HG02840 (cell line): ENCODE measurements at regions not wholly inside any gene's neighbourhood (a gene's known extent, or its start where the extent isn't known, plus 50 kb on each side); places are given as distances from the start of the nearest gene placed in this dataset.
"Not testable (repeated sequence)": the region's sequence is repeated elsewhere in the genome, so short reads cannot be mapped to it uniquely, and the experiment has no call there.

Experiments used
- ATAC-seq: cut with Tn5 transposase; IDR thresholded peaks from one replicate; pipeline ENCODE4 v1.9.1; 2021; ENCODE audit warnings: mild to moderate bottlenecking, moderate library complexity, moderate number of reproducible peaks; ENCODE audit not compliant: unreplicated experiment, low FRiP score

- not testable (repeated sequence) for ATAC-seq
Observed at GRCh38 chr21:14009238-14009981, 201.3 kb downstream of the LIPI start.

GRCh38 chr21:14008436-14008835 lies 202.3 kb downstream of the LIPI start:
- not testable (repeated sequence) for ATAC-seq

GRCh38 chr21:14008006-14008405 lies 202.7 kb downstream of the LIPI start:
- not testable (repeated sequence) for ATAC-seq

DNA sequence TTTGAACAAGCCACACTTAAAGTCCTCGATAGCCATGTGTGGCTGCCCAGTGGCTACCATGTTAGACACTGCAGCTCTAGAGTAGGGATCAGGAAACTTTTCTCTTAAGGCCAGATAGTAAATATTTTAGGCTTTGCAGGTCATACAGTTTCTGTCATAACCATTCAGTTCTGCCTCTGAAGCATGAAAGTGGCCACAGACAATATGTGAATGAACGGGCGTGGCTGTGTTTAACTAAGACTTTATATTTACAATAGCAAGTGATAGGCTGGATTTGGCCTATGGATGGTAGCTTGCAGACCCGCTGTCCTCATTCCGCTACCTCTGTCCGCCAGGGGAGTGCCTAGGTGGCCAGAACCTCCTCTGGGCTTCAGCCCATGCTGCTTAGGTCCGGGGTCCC lies 204.6 kb downstream of the LIPI start:
- not testable (repeated sequence) for ATAC-seq

DNA sequence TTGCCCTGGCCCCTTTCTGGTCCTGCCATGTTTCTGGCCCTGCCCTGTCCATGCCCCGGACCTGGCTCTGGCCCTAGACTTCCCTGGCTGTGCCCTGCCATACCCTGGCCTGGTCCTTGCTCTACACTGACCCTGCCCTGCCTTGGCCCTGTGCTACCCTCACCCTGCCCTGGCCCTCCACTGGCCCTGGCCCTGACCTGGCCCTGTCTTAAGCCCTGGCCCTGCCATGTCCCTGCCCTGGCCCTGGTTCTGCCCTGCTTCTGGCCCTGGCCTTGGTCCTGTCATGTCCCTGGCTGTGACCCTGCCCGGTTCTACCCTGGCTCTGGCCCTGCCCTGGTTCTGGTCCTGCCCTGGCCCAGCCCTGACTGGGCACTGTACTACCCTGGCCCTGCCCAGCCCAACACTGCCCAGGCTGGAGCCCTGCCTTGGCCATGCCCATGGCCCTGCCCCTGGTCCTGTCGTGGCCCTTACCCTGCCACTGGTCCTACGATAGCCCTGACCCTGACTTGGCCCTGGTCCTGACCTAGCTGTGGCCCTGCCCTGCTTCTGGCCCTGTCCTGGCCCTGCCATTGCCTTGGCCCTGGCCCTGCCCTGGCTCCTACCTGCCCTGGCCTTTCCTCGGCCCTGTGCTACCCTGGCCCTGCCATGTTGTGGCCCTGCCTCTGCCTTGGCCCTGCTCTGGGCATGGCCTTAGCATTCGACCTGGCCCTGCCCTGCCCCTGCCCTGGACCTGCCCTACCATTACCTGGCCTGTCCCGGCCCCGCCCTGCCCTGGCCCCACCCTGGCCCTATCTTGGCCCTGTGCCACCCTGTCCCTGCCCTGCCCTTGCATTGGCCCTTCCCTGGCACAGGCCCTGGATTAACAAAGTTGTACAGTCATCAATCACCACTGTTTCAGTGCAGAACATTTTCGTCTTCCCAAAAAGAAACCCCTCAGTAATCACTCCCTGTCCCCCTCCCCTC lies 223.5 kb downstream of the LIPI start:
- ATAC-seq: not testable (repeated sequence)

DNA sequence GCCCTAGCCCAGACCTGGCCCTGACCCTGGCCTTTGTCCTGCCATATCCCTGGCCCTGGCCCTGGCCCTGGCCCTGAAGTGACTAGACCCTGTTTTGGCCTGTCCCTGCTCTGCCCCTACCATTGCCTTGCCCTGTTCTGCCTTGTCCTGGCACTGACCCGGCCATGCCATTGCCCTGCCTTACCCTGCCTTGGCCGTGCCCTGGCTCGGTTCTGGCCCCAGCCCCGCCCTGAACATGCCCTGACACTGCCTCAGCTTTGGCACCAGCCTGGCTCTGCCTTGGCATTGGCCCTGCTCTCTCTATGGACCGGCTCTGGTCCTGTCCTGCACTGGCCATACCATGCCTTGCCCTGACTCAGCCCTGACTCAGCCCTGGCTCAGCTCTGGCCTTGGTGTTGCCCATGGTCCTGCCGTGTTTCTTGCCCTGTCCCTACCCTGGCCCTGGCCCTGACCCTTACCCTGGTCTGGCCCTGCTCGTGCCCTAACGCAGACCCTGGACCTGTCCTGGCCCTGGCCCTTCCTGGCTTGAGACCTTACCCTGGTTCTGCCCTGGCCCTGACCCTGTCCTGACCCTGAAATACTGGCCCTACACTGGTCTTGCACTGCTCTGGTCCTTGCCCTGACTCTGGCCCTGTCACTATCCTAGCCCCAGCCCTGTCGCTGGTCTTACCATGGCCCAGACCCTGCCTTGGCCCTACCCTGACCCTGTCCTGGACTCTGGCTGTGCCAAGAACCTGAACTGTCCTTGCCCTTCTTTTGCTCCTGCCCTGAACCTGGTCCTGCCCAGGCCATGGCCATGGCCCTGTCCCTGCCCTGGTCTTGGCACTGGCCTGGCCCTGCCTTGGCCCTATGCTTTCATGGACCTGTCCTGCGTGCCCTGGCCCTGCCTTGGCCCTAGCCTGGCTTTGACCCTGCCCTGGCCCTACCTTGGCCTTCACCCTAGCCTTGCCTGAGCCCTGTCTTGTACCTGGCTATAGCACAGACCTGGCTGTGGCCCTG lies 224.6 kb downstream of the LIPI start:
- not testable (repeated sequence) for ATAC-seq

- ATAC-seq: not testable (repeated sequence)
Observed at GRCh38 chr21:13985137-13985864, 225.5 kb downstream of the LIPI start.

GRCh38 chr21:13984728-13985127 lies 226.0 kb downstream of the LIPI start:
- ATAC-seq: not testable (repeated sequence)

- ATAC-seq: not testable (repeated sequence)
Observed at GRCh38 chr21:13981176-13982087, 229.3 kb downstream of the LIPI start.

GRCh38 chr21:13980115-13980662 lies 230.6 kb downstream of the LIPI start:
- peak; percentile 85 for ATAC-seq

GRCh38 chr21:13979608-13980007 lies 231.1 kb downstream of the LIPI start:
- not testable (repeated sequence) for ATAC-seq

DNA sequence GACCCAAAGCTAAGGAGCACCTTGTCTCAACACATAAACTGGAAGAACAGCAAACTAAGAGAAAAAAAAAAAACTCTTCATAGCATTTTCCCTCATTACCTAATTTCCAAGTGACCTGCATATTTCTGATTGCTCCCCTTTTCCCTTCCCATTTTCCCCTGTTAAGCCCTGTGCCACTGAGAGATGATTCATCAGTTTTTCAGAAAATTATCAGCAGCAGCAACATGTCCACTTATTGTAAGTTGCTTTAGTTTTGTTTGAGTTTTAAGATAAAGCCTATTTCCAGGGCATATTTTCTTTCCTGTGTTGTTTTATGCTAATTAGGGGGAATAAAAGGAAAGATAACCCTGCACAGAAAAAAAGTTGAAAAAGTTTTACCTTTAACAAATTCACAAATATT lies 236.2 kb downstream of the LIPI start:
- not testable (repeated sequence) for ATAC-seq

DNA sequence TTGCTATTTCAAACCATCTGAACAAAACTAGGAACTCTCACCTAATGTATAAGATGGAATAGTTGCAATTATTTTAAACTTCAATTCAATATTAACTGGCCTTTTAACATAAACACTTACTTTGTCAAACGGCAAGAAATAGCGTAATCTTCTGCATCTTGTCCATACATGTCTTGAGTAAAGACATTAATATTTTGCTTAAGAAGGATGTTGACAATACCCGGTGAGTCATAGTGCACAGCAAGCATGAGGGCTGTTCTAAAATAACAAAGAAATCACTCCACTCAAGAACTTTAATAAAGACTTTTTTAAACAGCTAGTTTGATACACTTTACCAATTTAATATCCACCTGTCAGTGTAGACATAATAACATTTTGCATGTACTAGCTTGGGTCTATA lies 240.9 kb downstream of the LIPI start:
- not testable (repeated sequence) for ATAC-seq

- ATAC-seq: not testable (repeated sequence)
Observed at GRCh38 chr21:13969002-13969401, 241.8 kb downstream of the LIPI start.

DNA sequence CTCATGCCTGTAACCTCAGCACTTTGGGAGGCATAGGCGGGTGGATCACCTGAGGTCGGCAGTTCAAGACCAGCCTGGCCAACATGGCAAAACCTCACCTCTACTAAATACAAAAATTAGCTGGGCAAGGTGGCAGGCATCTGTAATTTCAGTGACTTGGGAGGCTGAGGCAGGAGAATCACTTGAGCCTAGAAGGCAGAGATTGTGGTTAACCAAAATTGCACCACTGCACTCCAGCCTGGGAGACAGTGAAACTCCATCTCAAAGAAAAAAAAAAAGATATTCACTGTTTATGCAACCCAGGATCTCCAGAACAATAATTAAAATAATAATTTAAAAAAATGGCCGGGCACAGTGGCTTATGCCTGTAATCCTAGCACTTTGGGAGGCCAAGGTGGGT lies 247.5 kb downstream of the LIPI start:
- not testable (repeated sequence) for ATAC-seq

GRCh38 chr21:13937236-13937635 lies 273.5 kb downstream of the LIPI start:
- ATAC-seq: no peak

DNA sequence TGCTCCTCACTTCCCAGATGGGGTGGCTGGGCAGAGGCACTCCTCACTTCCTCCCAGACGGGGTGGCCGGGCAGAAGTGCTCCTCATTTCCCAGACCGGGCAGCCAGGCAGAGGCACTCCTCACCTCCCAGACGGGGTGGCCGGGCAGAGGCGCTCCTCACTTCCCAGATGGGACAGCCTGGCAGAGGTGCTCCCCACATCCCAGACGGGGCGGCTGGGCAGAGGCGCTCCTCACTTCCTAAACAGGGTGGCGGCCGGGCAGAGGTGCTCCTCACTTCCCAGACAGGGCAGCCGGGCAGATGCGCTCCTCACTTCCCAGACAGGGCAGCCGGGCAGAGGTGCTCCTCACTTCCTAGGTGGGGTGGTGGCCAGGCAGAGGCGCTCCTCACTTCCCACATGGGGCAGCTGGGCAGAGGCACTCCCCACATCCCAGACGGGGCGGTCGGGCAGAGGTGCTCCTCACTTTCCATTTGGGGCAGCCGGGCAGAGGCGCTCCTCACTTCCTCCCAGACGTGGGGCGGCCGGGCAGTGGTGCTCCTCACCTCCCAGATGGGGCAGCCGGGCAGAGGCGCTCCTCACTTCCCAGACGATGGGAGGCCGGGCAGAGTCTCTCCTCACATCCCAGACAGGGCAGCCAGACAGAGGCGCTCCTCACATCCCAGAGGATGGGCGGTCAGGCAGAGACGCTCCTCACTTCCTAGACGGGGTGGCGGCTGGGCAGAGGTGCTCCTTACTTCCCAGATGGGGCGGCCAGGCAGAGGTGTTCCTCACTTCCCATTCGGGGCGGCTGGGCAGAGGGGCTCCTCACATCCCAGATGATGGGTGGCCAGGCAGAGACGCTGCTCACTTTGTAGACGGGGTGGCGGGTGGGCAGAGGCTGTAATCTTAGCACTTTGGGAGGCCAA lies 274.5 kb downstream of the LIPI start:
- not testable (repeated sequence) for ATAC-seq
